SK-N-SH treated with all-trans-retinoic acid at 6 μM for 48 hours (cell line): ENCODE measurements at regions not wholly inside any gene's neighbourhood (a gene's known extent, or its start where the extent isn't known, plus 50 kb on each side); places are given as distances from the start of the nearest gene placed in this dataset.

Experiments
- CREB5 ChIP-seq: fragments of 250-450 bp; sonication (Bioruptor Pico); IDR thresholded peaks from 2 replicates; pipeline ENCODE4 v1.5.1; 2020; ENCODE audit warnings: low read depth, mild to moderate bottlenecking, moderate library complexity
- CSDC2 ChIP-seq: fragments of 250-450 bp; sonication (Bioruptor Pico); IDR thresholded peaks from 2 replicates; pipeline ENCODE4 v1.5.0; 2020; ENCODE audit warnings: mild to moderate bottlenecking, moderate library complexity
- PPARA ChIP-seq: fragments of 250-450 bp; sonication (Bioruptor Pico); IDR thresholded peaks from 2 replicates; pipeline ENCODE4 v1.5.0; 2020; ENCODE audit warnings: mild to moderate bottlenecking, borderline replicate concordance
- RARB ChIP-seq: fragments of 250-450 bp; sonication (Bioruptor Pico); IDR thresholded peaks from 2 replicates; pipeline ENCODE4 v1.8.0; 2021; ENCODE audit warnings: mild to moderate bottlenecking, moderate library complexity
- TCF4 ChIP-seq: fragments of 250-450 bp; sonication (Bioruptor Pico); IDR thresholded peaks from 2 replicates; pipeline ENCODE4 v1.8.0; 2021; ENCODE audit warnings: mild to moderate bottlenecking, moderate library complexity, borderline replicate concordance
- TOX ChIP-seq: fragments of 250-450 bp; sonication (Bioruptor Pico); IDR thresholded peaks from 2 replicates; pipeline ENCODE4 v1.8.0; 2021; ENCODE audit warnings: mild to moderate bottlenecking, moderate library complexity, borderline replicate concordance
- ZC3H10 ChIP-seq: fragments of 250-450 bp; sonication (Bioruptor Pico); IDR thresholded peaks from 2 replicates; pipeline ENCODE4 v1.5.1; 2021; ENCODE audit warnings: mild to moderate bottlenecking, moderate library complexity
- ZFP30 ChIP-seq: fragments of 450-650 bp; formaldehyde crosslinking; IDR thresholded peaks from 2 replicates; pipeline ENCODE4 v1.5.0; 2022; ENCODE audit warnings: mild to moderate bottlenecking, moderate library complexity
- ZNF565 ChIP-seq: fragments of 450-650 bp; formaldehyde crosslinking; conservative IDR thresholded peaks from 2 replicates; pipeline ENCODE4 v1.5.0; 2020; ENCODE audit warnings: low read depth, mild to moderate bottlenecking, moderate library complexity
- ZNF70 ChIP-seq: fragments of 450-650 bp; formaldehyde crosslinking; IDR thresholded peaks from 2 replicates; pipeline ENCODE4 v1.5.0; 2020; ENCODE audit warnings: mild to moderate bottlenecking, moderate library complexity
- ZNF8 ChIP-seq: fragments of 450-650 bp; formaldehyde crosslinking; IDR thresholded peaks from 2 replicates; pipeline ENCODE4 v1.5.0; 2020; ENCODE audit warnings: mild to moderate bottlenecking, moderate library complexity
- TF ChIP-seq, protein P1 (sequence below): fragments of 250-450 bp; sonication (Bioruptor Pico); IDR thresholded peaks from 2 replicates; pipeline ENCODE4 v1.8.0; 2020; ENCODE audit warnings: mild to moderate bottlenecking, moderate library complexity, borderline replicate concordance
- TF ChIP-seq, protein P2 (sequence below): fragments of 250-450 bp; sonication (Bioruptor Pico); IDR thresholded peaks from 2 replicates; pipeline ENCODE4 v1.5.1; 2021; ENCODE audit warnings: mild to moderate bottlenecking, moderate library complexity
- TF ChIP-seq, protein P3 (sequence below): fragments of 250-450 bp; sonication (Bioruptor Pico); IDR thresholded peaks from 2 replicates; pipeline ENCODE4 v1.5.0; 2020; ENCODE audit warnings: mild to moderate bottlenecking, moderate library complexity

DNA sequence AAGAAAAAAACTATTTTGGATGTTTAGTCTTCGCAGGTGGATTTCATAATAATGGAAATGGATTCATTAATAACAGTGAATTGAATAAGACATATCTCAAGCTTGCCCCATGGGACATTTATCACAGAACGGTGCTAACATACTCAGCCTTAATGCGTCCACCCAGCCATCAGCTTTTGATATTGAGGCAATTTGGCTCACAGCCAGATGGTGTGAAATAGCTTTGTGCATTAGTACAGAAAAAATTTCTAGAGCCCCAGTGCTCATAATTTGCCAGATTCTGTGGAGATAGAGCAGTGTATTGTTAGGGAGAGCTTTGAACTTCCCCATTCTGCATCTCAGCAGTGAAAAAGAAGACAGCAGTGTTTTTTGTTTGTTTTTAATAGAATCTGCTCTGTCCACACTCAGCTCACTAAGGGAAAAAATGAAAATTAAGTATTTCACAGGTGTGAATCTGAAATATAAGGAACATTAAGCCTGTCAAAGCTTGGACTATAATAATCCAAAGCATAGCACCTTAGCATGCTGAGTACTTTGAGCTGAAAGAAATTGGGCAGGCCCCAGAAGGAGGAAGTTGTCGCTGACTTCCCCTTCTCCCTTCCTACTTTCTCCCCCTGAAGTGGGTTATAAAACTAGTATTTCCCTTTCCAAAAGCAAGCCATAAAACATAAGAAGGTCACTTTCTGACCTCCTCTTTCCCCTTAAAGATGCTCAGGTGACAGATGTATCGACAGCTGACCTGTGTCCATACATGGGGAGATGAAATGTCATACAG lies 295.8 kb downstream of the MAGEB5 start:
- TF ChIP-seq ZFP30 (CRISPR knock-in tag) (no peak), ZNF70 (no peak), TCF4 (CRISPR knock-in tag) (no peak), PPARA (CRISPR knock-in tag) (no peak), RARB (CRISPR knock-in tag) (no peak), CREB5 (CRISPR knock-in tag) (no peak), ZNF8 (CRISPR knock-in tag) (no peak), ZNF565 (no peak), CSDC2 (CRISPR knock-in tag) (no peak), ZC3H10 (CRISPR knock-in tag) (no peak), TOX (CRISPR knock-in tag) (no peak)
- TF ChIP-seq, protein P1, sequence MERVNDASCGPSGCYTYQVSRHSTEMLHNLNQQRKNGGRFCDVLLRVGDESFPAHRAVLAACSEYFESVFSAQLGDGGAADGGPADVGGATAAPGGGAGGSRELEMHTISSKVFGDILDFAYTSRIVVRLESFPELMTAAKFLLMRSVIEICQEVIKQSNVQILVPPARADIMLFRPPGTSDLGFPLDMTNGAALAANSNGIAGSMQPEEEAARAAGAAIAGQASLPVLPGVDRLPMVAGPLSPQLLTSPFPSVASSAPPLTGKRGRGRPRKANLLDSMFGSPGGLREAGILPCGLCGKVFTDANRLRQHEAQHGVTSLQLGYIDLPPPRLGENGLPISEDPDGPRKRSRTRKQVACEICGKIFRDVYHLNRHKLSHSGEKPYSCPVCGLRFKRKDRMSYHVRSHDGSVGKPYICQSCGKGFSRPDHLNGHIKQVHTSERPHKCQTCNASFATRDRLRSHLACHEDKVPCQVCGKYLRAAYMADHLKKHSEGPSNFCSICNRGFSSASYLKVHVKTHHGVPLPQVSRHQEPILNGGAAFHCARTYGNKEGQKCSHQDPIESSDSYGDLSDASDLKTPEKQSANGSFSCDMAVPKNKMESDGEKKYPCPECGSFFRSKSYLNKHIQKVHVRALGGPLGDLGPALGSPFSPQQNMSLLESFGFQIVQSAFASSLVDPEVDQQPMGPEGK (CRISPR knock-in tag) = no peak
- TF ChIP-seq, protein P2, sequence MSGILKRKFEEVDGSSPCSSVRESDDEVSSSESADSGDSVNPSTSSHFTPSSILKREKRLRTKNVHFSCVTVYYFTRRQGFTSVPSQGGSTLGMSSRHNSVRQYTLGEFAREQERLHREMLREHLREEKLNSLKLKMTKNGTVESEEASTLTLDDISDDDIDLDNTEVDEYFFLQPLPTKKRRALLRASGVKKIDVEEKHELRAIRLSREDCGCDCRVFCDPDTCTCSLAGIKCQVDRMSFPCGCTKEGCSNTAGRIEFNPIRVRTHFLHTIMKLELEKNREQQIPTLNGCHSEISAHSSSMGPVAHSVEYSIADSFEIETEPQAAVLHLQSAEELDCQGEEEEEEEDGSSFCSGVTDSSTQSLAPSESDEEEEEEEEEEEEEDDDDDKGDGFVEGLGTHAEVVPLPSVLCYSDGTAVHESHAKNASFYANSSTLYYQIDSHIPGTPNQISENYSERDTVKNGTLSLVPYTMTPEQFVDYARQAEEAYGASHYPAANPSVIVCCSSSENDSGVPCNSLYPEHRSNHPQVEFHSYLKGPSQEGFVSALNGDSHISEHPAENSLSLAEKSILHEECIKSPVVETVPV (CRISPR knock-in tag) = no peak
- TF ChIP-seq, protein P3, sequence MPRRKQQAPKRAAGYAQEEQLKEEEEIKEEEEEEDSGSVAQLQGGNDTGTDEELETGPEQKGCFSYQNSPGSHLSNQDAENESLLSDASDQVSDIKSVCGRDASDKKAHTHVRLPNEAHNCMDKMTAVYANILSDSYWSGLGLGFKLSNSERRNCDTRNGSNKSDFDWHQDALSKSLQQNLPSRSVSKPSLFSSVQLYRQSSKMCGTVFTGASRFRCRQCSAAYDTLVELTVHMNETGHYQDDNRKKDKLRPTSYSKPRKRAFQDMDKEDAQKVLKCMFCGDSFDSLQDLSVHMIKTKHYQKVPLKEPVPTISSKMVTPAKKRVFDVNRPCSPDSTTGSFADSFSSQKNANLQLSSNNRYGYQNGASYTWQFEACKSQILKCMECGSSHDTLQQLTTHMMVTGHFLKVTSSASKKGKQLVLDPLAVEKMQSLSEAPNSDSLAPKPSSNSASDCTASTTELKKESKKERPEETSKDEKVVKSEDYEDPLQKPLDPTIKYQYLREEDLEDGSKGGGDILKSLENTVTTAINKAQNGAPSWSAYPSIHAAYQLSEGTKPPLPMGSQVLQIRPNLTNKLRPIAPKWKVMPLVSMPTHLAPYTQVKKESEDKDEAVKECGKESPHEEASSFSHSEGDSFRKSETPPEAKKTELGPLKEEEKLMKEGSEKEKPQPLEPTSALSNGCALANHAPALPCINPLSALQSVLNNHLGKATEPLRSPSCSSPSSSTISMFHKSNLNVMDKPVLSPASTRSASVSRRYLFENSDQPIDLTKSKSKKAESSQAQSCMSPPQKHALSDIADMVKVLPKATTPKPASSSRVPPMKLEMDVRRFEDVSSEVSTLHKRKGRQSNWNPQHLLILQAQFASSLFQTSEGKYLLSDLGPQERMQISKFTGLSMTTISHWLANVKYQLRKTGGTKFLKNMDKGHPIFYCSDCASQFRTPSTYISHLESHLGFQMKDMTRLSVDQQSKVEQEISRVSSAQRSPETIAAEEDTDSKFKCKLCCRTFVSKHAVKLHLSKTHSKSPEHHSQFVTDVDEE = no peak
